ENCODE measurements at regions not wholly inside any gene's neighbourhood (a gene's known extent, or its start where the extent isn't known, plus 50 kb on each side); places are given as distances from the start of the nearest gene placed in this dataset.

DNA sequence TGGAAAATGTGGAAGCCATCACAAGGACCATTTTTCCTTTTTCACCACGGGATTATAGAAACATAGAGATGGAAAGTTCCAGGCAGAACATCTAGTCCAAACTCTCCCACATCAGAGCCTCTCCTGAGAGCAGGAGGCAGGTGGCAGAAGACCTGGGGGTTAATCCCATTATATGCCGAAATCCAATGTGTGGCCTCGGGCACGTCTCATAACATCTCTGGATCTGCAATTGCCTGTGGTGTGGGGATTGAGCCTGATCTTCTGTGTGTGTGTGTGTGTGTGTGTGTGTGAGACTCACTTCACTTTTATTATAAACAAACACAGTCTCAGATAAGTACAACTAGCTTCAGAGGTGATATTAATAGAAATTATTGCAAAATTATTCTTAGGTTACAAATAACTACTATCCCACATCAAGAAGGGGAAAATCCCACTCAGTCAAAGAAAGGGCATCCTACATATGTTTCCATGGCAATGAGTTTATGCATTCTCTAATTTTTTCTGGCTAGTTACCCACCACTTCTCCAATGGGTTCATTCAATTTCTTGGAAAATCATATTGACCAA lies 199.1 kb downstream of the FOXL1 start:
- DNase-seq = no peak

- no peak for DNase-seq
Observed at GRCh38 chr16:86778108-86778745, 199.9 kb downstream of the FOXL1 start.

DNA sequence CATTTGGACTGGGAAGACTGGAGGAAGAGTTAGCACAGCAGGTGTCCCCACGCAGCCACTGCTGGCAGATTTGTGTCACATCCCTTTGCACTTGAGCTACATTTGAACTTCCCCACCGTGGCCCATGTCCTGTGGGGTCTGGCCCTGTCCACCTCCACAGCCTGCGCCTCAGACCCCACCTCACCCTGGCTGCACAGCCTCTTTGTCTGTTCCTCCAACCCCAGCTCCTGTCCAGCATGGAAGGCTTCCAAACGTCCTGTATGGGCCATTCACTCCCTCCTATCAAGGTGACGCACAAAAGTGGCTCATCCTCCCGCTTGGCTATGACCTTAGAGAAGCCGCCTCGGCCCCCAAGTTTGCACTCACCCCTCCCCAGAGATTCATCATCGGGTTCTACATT lies 200.6 kb downstream of the FOXL1 start:
- DNase-seq = no peak

DNA sequence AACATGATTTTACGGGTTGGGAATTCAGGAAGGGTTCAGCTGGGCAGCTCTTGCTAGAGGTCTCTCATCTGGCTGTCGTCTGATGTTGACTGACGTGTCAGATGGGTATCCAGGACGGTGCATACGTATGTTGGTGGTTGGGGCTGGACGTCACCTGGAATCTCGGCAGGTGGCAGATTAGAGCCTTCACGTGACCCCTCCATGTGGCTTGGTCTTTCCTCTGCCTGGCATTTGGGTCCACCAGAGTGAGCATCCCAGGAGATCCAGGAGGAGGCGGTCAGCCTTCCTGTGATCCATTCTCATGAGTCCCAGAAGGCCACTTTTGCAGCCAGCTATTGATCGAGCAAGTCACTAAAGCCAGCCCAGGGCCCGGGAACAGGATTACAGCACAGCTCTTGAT lies 202.7 kb downstream of the FOXL1 start:
- DNase-seq = no peak

GRCh38 chr16:86783636-86784626 lies 205.6 kb downstream of the FOXL1 start:
- no peak for DNase-seq

DNA sequence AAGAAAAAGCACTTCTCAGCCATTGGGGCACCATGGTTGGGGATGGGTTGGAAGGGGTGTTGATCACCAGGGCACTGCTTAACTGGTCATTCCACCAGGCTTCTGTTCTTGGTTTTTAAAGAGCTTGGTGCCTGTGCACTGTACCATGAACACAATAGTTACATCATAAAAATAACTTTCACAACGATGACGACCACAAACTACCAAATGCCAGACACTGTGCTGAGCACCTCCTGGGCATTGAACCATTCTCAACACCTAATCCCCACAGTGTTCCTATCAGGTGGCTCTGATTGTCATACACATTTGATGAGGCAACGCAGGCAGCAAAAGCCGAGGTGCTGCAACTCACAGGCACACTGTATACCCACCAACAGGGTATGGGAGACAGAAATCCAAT lies 208.0 kb downstream of the FOXL1 start:
- DNase-seq = no peak

- no peak for DNase-seq
Observed at GRCh38 chr16:86786994-86787393, 208.6 kb downstream of the FOXL1 start.

- no peak for DNase-seq
Observed at GRCh38 chr16:86787538-86787937, 209.2 kb downstream of the FOXL1 start.

GRCh38 chr16:86789621-86790051 lies 211.3 kb downstream of the FOXL1 start:
- DNase-seq = no peak

DNA sequence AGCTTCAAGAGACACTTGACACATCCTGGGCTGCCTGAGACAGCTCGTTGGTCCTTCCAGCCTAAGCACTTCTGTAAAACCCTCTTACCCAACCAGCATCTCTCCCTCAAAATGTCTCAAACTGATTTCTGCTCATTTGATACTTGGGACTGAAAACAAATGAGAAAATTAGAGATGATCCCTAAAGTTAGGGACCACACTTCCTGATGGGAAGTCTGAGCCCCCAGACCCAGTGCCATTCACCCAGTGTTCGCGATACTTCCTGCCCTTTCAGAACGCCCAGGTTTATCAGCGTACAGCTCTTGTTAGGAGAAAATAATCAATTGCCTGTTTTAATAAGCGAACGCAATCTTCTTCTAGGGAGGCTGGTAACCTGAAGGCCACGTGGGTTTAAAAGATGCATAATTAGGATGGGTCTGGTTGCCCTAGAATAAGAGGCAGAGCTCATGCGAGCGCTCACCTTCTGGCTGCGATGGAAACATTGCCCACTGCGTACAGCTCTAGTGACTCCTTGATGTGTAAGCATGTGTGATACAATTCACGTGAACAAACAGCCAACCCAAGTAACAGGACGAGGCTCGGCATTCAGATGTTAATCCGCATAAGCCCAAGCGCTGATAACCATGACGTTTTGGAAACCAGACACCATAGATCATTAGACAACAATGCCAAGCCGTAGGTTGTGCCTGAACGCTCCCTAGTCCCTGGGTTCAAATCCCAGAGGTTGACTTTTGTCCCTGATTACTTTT lies 213.1 kb downstream of the FOXL1 start:
- DNase-seq = no peak

- DNase-seq = no peak
Observed at GRCh38 chr16:86794216-86794864, 216.0 kb downstream of the FOXL1 start.

- DNase-seq = no peak
Observed at GRCh38 chr16:86797700-86798099, 219.4 kb downstream of the FOXL1 start.

DNA sequence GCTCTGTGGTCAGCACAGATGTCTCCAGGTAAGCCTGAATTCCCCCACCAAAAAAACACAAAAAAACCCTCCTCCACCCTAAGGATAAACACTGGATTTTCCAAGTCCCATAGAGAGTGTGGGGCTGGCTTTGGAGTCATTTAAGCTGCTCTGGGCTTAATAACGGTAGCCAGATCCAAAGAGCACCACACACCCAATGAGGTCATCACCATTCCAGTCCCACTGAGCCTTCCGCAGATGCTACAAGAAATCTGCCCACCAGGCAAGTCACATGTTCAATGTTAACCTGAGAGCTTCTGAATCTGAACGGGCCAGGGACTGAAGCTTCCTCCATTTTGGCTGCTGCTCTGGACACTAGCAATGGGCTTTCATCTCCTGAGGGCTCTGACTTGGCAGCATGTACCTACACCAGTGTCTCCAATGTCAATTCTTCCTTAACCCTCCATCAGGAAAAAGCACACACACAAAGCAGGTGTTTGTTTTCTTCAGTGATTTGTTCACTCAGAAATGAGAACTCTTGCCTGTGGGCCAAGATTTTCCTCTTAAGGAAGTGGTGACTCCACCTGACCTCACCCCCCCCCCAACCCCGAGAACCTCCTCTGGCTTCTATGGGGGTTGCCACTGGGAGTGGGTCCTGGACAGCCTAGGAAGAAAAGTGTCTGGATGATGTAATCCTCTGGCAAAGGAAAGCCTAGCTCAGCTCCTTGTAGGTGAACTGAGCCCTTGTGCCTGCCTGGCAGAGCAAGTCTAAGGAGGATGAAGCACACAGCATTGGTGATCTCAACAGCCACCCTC lies 220.1 kb downstream of the FOXL1 start:
- DNase-seq = no peak

DNA sequence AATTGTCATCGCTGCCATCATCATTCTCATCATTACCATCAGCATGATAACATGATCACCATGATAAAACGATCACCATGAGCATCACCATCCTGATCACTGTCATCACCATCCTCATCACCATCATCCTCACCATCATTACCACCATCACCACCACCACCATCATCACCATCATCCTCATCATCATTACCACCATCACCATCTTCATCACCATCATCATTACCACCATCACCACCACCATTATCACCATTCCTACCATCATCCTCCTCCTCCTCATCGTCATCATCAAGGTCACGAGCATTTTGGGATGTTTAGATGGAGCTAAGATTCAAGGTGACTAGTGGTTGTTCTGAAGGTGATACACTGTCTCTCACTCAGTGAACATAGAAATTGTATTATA lies 221.0 kb downstream of the FOXL1 start:
- DNase-seq = no peak

DNA sequence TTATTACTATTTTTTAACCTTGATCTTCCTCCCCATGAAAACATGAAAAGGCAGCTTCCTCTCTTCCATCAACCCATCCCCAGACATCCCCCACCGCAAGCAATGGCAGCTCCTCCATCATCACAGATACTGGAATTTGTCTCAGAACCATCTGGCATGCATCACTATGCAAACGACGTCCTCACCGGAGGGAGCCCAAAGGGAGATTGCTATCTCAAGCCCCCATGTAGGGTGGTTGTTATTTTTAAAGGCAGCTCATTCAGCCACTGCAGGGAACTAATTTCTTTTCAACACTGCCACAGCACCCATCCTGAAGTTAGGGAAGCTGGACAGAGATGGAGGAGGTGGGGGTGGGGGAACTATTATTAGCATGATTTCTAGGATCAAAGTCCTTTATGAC lies 222.5 kb downstream of the FOXL1 start:
- DNase-seq = no peak

- no peak for DNase-seq
Observed at GRCh38 chr16:86802013-86802412, 223.7 kb downstream of the FOXL1 start.

DNA sequence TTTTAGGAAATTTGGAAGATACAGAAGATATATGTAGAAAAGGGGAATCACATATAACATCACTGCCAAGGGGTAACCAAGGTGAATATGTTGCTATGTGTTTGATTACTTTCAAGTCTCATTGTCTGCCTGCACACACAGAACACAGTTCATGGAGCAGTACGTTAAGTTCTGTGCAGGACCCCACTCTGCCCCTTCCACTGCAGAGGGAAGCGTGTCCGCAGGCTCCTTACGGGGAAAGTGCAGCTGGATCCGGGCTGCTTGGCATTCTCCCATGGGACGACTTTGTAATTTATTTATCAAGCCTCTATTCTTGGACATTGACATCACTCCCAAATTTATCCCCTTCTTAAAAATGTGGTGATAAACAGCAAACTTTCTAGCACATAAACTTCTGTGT lies 226.8 kb downstream of the FOXL1 start:
- no peak for DNase-seq

GRCh38 chr16:86806181-86806837 lies 228.0 kb downstream of the FOXL1 start:
- DNase-seq = no peak

- DNase-seq = no peak
Observed at GRCh38 chr16:86806838-86807351, 228.5 kb downstream of the FOXL1 start.

GRCh38 chr16:86808863-86809444 lies 230.6 kb downstream of the FOXL1 start:
- DNase-seq = no peak
